Epithelial cell of esophagus (primary cell): ENCODE measurements at regions not wholly inside any gene's neighbourhood (a gene's known extent, or its start where the extent isn't known, plus 50 kb on each side); places are given as distances from the start of the nearest gene placed in this dataset.
A peak's percentile ranks its signal among the peaks of the same experiment; 100 is the strongest.

Source experiments
- DNase-seq: peaks from one replicate; pipeline ENCODE4 v3.0.0; 2010; ENCODE audit warnings: low read depth
- H3K4me3 ChIP-seq: 2 replicates; pipeline ENCODE4 v1.5.1; 2011; ENCODE audit warnings: mild to moderate bottlenecking, low read length, control low read depth
- TF ChIP-seq, protein P1 (sequence below): IDR thresholded peaks from 2 replicates; pipeline ENCODE4 v1.5.1; 2011; ENCODE audit warnings: low read depth, mild to moderate bottlenecking, low read length, control low read depth, inconsistent platforms; ENCODE audit not compliant: insufficient read depth; ENCODE audit errors: missing control alignments

DNA sequence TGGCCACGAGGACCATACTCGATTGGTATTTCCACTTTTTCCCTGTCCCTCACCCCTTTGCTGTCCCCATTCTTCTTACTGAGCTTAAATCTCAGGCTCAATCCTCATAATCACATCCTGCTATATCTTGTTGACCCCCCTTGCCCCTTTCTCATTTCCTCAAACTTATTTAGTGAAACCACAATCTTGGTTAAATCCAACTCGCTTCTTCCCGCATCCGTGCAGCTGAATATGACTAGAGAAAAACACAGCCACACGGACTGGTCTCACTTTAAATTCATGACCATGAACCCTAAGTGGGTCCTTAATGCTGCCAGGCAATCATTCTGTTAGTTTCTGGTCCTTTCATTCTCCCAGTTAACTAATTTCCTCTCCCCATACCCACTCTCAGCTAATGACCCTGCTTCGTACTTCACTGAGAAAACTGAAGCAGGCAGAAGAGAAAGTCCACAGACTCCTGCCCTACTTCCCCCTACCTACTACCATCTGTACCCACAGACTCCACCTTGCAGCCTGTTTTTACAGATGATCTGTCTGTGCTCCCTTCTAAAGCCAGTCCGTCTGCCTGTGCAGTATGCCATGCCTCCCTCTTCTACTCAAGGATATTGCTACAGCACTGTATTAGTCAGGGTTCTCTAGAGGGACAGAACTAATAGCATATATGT lies 96.8 kb upstream of the LMO4 start:
- TF ChIP-seq, protein P1, sequence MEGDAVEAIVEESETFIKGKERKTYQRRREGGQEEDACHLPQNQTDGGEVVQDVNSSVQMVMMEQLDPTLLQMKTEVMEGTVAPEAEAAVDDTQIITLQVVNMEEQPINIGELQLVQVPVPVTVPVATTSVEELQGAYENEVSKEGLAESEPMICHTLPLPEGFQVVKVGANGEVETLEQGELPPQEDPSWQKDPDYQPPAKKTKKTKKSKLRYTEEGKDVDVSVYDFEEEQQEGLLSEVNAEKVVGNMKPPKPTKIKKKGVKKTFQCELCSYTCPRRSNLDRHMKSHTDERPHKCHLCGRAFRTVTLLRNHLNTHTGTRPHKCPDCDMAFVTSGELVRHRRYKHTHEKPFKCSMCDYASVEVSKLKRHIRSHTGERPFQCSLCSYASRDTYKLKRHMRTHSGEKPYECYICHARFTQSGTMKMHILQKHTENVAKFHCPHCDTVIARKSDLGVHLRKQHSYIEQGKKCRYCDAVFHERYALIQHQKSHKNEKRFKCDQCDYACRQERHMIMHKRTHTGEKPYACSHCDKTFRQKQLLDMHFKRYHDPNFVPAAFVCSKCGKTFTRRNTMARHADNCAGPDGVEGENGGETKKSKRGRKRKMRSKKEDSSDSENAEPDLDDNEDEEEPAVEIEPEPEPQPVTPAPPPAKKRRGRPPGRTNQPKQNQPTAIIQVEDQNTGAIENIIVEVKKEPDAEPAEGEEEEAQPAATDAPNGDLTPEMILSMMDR: no peak
- H3K4me3 ChIP-seq: no peak overlapping the region
- no peak for DNase-seq

DNA sequence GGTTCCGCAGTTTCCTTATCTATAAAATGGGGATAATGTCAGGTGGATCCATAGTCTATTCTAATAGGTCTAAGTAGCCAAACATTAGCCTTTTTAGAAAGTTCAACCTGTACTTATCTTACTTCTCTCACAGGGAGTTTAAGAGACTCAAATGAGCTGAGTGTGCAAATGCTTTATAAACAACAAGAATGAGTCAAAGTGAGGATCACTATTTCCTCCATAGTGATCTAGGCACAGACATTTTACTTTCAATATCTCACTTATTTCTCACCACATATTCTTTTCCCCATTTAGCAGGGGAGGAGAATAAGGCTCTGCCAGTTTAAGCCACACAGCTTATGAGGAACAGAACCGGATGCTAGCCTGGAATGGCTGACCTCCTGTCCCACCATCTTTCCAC lies 92.1 kb upstream of the LMO4 start:
- H3K4me3 ChIP-seq: no peak overlapping the region
- TF ChIP-seq, protein P1: no peak
- DNase-seq: peak; percentile 20

DNA sequence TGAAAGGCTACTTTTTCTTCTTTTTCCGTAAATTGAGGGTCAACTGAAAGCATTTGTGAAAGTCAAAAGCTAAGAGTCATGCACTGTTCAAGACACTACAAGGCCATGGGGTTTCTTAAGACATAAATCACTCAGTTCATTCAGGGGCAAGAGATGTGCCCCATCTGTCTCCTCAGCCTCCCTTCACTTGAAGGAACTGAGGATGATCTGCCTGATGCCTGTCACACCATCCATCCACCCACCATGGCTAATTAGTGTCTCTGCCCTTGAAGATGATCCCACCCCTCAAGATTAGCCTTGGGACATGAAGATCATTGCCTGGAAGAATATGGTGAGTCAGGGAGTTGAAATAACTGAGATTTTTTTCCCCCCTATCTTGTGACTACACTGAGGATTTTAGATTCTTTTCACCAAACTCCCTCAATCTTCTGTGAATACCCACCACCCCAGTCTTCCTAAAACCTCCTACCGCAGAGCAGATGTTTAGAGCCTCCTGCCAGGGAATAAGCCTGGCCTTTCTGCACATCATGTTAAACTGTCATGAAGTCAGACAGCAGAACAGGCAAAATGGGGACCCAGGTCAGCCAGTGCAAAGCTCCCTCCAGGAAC lies 88.6 kb upstream of the LMO4 start:
- no peak for DNase-seq
- no peak overlapping the region for H3K4me3 ChIP-seq
- TF ChIP-seq, protein P1: no peak

DNA sequence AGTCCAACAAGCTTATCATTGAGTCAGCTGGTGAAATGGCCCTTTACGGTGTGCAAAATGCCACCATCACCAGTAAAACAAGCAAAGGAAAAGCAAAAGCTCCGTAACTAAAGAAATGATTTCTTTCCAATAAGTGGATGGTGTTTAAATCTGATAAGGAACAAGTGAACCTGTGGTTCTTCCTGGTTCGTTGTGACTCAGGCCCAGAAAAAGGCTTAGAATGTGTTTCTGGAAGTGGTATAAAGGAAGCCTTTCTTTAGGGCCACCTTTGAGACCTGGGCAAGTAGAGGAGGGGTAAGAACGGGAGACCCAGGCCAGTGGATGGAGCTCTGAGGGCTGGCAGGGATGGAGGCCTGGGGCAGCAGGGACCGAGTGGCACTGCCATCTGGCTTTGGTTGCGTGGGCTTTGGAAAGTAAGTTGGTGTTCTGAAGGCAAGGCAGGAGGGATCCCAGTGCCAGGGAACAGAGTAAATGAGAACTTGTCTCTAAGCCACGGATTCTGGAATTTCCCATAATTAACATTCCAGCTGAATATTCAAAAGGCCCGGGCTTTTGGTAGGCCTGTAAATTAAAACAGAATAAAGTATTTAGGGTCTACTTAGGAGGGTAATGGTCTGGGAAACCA lies 87.9 kb upstream of the LMO4 start:
- TF ChIP-seq, protein P1: no peak
- no peak for DNase-seq
- H3K4me3 ChIP-seq: no peak overlapping the region

DNA sequence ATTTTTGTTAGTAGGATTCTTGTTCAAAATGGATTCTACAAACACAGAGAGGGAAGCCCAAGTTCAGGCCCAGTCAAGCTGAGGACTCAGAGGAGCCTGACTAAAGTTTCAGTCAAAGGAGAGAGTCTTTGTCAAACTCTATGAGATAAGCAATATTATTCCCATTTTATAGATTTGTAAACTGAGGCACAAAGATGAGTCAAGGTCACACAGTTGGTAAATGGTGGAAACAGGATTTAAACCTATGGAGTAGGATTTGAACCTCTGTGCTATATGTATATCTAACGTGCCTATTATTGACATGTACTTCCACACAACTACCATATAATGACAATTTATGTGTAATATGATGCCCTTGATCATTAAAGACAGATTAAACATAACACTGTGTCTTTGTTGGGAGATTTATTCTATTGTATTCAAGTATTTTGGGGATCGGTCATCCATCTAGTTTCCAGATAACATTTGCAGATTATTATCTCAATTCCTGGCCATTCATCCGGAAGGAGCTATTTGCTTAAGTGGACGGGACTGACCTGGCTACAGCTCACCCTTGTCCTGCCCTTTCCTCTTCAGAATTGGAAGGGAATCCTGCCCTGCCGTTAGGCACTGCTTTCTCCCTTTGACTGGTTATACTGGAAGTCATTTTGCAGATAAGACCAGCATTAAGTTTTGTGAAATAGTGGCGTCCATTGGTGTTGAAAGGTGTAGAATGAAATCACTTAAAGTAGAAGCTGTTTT lies 86.1 kb upstream of the LMO4 start:
- no peak for DNase-seq
- TF ChIP-seq, protein P1: no peak
- H3K4me3 ChIP-seq: no peak overlapping the region

DNA sequence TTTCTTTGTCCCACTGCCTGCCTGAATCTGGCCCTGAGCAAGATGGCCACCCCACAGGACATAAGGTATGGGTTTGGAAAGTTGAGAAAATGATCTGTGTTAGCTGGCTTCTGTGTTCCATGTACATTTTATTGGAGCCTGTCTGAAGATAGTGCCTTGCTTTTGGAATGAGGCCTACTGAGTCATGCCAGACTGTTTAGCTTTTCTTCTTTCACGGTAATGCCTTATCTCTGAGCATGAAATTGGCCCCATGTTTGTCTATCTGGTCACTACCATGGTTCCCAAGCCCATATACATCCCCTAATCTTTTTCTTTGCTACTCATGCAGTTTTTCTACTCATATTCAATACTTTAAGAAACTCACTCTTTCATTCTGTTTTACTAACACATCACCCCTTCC lies 85.1 kb upstream of the LMO4 start:
- TF ChIP-seq, protein P1: no peak
- no peak overlapping the region for H3K4me3 ChIP-seq
- no peak for DNase-seq
